IMR-90 (cell line): ENCODE measurements at regions not wholly inside any gene's neighbourhood (a gene's known extent, or its start where the extent isn't known, plus 50 kb on each side); places are given as distances from the start of the nearest gene placed in this dataset.

Experiments
- CEBPB ChIP-seq: IDR thresholded peaks from 2 replicates; pipeline ENCODE4 v1.6.1; 2012; ENCODE audit warnings: low read depth, low read length, improper control_type of control experiment
- CHD1 ChIP-seq: IDR thresholded peaks from 2 replicates; pipeline ENCODE4 v1.6.1; 2012; ENCODE audit warnings: low read depth, low read length, improper control_type of control experiment
- ELK1 ChIP-seq: fragments of 150-350 bp; IDR thresholded peaks from 2 replicates; pipeline ENCODE4 v1.6.1; 2016; ENCODE audit warnings: low read depth, mild to moderate bottlenecking, low read length, moderate library complexity, borderline replicate concordance
- FOS ChIP-seq: fragments of 150-350 bp; IDR thresholded peaks from 2 replicates; pipeline ENCODE4 v1.6.1; 2016; ENCODE audit warnings: low read depth, low read length
- NFE2L2 ChIP-seq: fragments of 150-350 bp; IDR thresholded peaks from 2 replicates; pipeline ENCODE4 v1.6.1; 2016; ENCODE audit warnings: low read depth, mild to moderate bottlenecking, low read length
- RCOR1 ChIP-seq: IDR thresholded peaks from 2 replicates; pipeline ENCODE4 v1.6.1; 2012; ENCODE audit warnings: mild to moderate bottlenecking, low read length, improper control_type of control experiment; ENCODE audit not compliant: insufficient replicate concordance

- no peak for TF ChIP-seq FOS
- TF ChIP-seq RCOR1: no peak
- no peak for TF ChIP-seq NFE2L2
- TF ChIP-seq CEBPB: no peak
- TF ChIP-seq ELK1: no peak
- no peak for TF ChIP-seq CHD1
These were observed 76.5 kb upstream of the RAB6C start (continued) for GRCh38 chr2:129902731-129903585.
